ENCODE measurements at regions not wholly inside any gene's neighbourhood (a gene's known extent, or its start where the extent isn't known, plus 50 kb on each side); places are given as distances from the start of the nearest gene placed in this dataset.

- Histone ChIP-seq H3K4me3 (ENCODE audit: low read depth, low read length) (no peak overlapping the region), H3K27ac (ENCODE audit: extremely low read depth, low read depth, low read length) (no peak overlapping the region), H3K9me3 (ENCODE audit: control insufficient read depth, insufficient read depth, low read depth, low read length) (no peaks in the 10 kb centered on the region), H3K36me3 (ENCODE audit: control insufficient read depth in 2 of 2, insufficient read depth in 1 of 2, low read length in 2 of 2) (no peaks in the 10 kb centered on the region), H3K4me1 (ENCODE audit: control insufficient read depth, insufficient read depth, low read length) (no peaks in the 10 kb centered on the region)
- CTCF ChIA-PET, result no interaction called here
- TF ChIP-seq ZNF792 (tag by site-specific recombination; IDR thresholded peaks at IDR 0.05), result no peak
- no peak for TF ChIP-seq ZNF707 (tag by site-specific recombination; IDR thresholded peaks at IDR 0.05)
- TF ChIP-seq ZNF521 (tag by site-specific recombination; IDR thresholded peaks at IDR 0.05), result no peak
- no peak for TF ChIP-seq SETDB1 (IDR thresholded peaks at IDR 0.05; ENCODE audit: insufficient read length, low read length)
- TF ChIP-seq ZNF184 (tag by site-specific recombination; IDR thresholded peaks at IDR 0.05), result no peak
- no peak for TF ChIP-seq ZNF138 (tag by site-specific recombination; IDR thresholded peaks at IDR 0.05; ENCODE audit: borderline replicate concordance)
- no peak for TF ChIP-seq PRDM1 (tag by site-specific recombination; IDR thresholded peaks at IDR 0.05)
- TF ChIP-seq YY2 (tag by site-specific recombination; IDR thresholded peaks at IDR 0.05), result no peak
- TF ChIP-seq, protein P1, sequence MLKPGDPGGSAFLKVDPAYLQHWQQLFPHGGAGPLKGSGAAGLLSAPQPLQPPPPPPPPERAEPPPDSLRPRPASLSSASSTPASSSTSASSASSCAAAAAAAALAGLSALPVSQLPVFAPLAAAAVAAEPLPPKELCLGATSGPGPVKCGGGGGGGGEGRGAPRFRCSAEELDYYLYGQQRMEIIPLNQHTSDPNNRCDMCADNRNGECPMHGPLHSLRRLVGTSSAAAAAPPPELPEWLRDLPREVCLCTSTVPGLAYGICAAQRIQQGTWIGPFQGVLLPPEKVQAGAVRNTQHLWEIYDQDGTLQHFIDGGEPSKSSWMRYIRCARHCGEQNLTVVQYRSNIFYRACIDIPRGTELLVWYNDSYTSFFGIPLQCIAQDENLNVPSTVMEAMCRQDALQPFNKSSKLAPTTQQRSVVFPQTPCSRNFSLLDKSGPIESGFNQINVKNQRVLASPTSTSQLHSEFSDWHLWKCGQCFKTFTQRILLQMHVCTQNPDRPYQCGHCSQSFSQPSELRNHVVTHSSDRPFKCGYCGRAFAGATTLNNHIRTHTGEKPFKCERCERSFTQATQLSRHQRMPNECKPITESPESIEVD (tag by site-specific recombination; IDR thresholded peaks at IDR 0.05), result no peak
- no peak for TF ChIP-seq ZNF791 (tag by site-specific recombination; IDR thresholded peaks at IDR 0.05)
- no peak for TF ChIP-seq ZSCAN23 (tag by site-specific recombination; IDR thresholded peaks at IDR 0.05)
- TF ChIP-seq ZNF132 (tag by site-specific recombination; IDR thresholded peaks at IDR 0.05; ENCODE audit: borderline replicate concordance), result no peak
- no peak for TF ChIP-seq ZNF292 (tag by site-specific recombination; IDR thresholded peaks at IDR 0.05; ENCODE audit: borderline replicate concordance, low read depth)
- no peak for TF ChIP-seq ZNF555 (tag by site-specific recombination; conservative IDR thresholded peaks at IDR 0.05)
- TF ChIP-seq ZNF777 (tag by site-specific recombination; IDR thresholded peaks at IDR 0.05; ENCODE audit: borderline replicate concordance), result no peak
- TF ChIP-seq ZNF16 (tag by site-specific recombination; IDR thresholded peaks at IDR 0.05; ENCODE audit: low read depth), result no peak
- no peak for TF ChIP-seq ZNF404 (tag by site-specific recombination; IDR thresholded peaks at IDR 0.05)
- TF ChIP-seq ZNF621 (tag by site-specific recombination; IDR thresholded peaks at IDR 0.05), result no peak
- POLR2A ChIA-PET, result no interaction called here
These were observed 332.4 kb upstream of the BRINP1 start for GRCh38 chr9:119701651-119702050.

- H3K36me3 ChIP-seq (ENCODE audit: control insufficient read depth in 2 of 2, insufficient read depth in 1 of 2, low read length in 2 of 2), result no peaks in the 10 kb centered on the region
- POLR2A ChIA-PET, result no interaction called here
- no peak overlapping the region for H3K4me3 ChIP-seq (ENCODE audit: low read depth, low read length)
- H3K27ac ChIP-seq (ENCODE audit: extremely low read depth, low read depth, low read length), result no peak overlapping the region
- no peaks in the 10 kb centered on the region; the same call in 1 of the 2 replicates for H3K9me3 ChIP-seq (ENCODE audit: control insufficient read depth, insufficient read depth, low read depth, low read length)
- H3K4me1 ChIP-seq (ENCODE audit: control insufficient read depth, insufficient read depth, low read length), result no peaks in the 10 kb centered on the region
- CTCF ChIA-PET, result no interaction called here
- TF ChIP-seq ZNF544 (tag by site-specific recombination; IDR thresholded peaks at IDR 0.05), result no peak
- no peak for TF ChIP-seq ZNF157 (tag by site-specific recombination; IDR thresholded peaks at IDR 0.05)
- TF ChIP-seq ZFP3 (tag by site-specific recombination; IDR thresholded peaks at IDR 0.05; ENCODE audit: low read depth), result no peak
- no peak for TF ChIP-seq ZNF2 (tag by site-specific recombination; IDR thresholded peaks at IDR 0.05)
- TF ChIP-seq, protein P2, sequence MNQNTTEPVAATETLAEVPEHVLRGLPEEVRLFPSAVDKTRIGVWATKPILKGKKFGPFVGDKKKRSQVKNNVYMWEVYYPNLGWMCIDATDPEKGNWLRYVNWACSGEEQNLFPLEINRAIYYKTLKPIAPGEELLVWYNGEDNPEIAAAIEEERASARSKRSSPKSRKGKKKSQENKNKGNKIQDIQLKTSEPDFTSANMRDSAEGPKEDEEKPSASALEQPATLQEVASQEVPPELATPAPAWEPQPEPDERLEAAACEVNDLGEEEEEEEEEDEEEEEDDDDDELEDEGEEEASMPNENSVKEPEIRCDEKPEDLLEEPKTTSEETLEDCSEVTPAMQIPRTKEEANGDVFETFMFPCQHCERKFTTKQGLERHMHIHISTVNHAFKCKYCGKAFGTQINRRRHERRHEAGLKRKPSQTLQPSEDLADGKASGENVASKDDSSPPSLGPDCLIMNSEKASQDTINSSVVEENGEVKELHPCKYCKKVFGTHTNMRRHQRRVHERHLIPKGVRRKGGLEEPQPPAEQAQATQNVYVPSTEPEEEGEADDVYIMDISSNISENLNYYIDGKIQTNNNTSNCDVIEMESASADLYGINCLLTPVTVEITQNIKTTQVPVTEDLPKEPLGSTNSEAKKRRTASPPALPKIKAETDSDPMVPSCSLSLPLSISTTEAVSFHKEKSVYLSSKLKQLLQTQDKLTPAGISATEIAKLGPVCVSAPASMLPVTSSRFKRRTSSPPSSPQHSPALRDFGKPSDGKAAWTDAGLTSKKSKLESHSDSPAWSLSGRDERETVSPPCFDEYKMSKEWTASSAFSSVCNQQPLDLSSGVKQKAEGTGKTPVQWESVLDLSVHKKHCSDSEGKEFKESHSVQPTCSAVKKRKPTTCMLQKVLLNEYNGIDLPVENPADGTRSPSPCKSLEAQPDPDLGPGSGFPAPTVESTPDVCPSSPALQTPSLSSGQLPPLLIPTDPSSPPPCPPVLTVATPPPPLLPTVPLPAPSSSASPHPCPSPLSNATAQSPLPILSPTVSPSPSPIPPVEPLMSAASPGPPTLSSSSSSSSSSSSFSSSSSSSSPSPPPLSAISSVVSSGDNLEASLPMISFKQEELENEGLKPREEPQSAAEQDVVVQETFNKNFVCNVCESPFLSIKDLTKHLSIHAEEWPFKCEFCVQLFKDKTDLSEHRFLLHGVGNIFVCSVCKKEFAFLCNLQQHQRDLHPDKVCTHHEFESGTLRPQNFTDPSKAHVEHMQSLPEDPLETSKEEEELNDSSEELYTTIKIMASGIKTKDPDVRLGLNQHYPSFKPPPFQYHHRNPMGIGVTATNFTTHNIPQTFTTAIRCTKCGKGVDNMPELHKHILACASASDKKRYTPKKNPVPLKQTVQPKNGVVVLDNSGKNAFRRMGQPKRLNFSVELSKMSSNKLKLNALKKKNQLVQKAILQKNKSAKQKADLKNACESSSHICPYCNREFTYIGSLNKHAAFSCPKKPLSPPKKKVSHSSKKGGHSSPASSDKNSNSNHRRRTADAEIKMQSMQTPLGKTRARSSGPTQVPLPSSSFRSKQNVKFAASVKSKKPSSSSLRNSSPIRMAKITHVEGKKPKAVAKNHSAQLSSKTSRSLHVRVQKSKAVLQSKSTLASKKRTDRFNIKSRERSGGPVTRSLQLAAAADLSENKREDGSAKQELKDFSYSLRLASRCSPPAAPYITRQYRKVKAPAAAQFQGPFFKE (tag by site-specific recombination; IDR thresholded peaks at IDR 0.05; ENCODE audit: borderline replicate concordance), result no peak
- no peak for TF ChIP-seq ZNF214 (tag by site-specific recombination; IDR thresholded peaks at IDR 0.05; ENCODE audit: borderline replicate concordance)
- no peak for TF ChIP-seq ZSCAN18 (tag by site-specific recombination; IDR thresholded peaks at IDR 0.05)
- no peak for TF ChIP-seq ZNF529 (tag by site-specific recombination; IDR thresholded peaks at IDR 0.05; ENCODE audit: insufficient replicate concordance)
- TF ChIP-seq ZNF621 (tag by site-specific recombination; IDR thresholded peaks at IDR 0.05), result no peak
- TF ChIP-seq ZNF202 (tag by site-specific recombination; IDR thresholded peaks at IDR 0.05; ENCODE audit: borderline replicate concordance), result no peak
- no peak for TF ChIP-seq ZNF341 (tag by site-specific recombination; IDR thresholded peaks at IDR 0.05; ENCODE audit: low read depth)
These were observed 329.3 kb upstream of the BRINP1 start for GRCh38 chr9:119698535-119698934.

Measured in HEK293 (cell line).